Inflammatory macrophage treated with lipopolysaccharide for 4 hours (primary cell): ENCODE measurements at regions not wholly inside any gene's neighbourhood (a gene's known extent, or its start where the extent isn't known, plus 50 kb on each side); places are given as distances from the start of the nearest gene placed in this dataset.

ENCODE experiments used
- DNase-seq: peaks from one replicate; pipeline ENCODE4 v3.0.0-alpha.2; 2020

DNA sequence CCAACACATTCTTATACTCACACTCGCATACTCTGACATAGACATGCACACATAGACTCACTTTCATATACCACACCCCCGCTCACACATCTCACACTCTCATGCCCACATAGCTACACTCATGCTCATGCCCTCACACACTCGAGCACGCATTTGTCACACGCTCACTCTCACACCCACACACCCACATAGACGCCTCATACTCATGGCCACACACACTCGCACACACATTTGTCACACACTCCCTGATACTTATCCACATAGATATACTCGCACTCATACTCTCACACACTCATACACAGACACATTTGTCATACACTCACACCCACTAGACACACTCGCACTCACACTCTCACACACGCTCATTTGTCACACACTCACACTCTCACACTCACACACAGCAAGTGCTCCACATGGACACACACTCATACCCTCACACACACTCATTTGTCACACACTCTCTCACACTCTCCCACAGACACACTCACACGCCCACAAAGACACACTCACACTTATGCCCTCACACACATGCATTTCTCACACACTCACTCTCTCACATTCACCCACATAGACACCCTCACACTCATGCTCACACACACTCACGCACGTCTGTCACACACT, 50.9 kb downstream of the TNP1 start:
- DNase-seq, result no peak

DNA sequence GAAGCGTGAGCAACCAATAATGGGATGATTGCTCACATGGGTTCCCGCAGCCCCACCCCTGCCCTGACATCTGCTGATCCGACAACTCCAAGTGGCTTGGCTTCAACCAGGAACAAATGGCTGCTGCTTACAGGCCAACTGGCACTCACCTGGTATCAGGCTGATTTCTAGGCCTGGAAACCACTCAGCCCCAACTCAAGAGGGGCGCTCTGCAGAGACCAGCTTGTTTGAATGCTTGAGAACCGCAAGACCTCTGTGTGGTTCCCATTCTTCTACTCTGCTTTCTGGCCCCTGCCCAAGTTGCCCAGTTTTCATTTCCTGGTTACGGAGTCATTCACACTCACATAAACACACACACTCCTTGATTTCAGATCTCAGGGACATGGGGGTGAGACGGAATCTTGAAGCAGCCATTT, 52.0 kb downstream of the TNP1 start:
- no peak for DNase-seq

DNA sequence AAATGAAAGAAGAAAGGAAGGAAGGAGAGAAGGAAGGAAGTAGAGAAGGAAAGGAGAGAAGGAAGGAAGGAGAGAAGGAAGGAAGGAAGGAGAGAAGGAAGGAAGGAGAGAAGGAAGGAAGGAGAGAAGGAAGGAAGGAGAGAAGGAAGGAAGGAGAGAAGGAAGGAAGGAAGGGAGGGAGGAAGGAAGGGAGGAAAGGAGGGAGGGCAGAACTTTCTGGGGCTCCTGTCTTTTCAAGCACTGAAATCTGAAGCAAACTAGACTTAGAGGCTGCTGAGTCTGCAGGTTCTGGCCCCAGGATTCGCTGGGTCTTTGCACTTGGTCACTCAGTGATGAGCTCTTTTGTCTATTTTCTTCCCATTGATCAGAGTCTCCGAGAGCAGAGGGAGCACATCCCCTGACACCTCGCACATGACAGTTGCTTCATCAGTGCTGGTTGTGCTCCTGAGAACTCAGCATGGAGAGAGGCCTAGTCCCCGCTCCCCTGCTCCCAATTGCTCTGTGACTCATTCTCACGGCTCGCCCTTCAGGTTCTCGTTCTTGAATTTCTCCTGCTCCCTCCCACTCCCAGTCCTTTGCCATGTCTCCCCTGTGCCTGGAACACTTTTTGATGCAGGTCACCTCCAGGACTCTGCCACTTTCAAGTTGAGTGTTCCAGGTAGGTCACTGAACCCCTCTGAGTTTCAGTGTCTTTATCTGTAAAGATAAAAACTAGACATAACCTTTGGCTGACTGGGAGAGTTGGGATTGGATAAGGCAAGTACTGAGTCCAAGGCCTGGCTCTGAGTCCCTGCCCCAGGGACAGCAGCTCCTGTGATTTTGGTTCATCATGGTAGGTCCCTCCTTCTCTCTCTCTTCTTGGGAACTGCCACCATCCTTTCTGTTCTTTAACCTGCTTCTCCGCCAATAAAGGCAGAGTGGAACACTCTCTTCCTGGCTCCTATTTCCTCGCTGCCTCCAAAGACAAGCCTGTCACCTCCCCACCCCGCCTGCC, 55.2 kb downstream of the TNP1 start:
- no peak for DNase-seq

DNA sequence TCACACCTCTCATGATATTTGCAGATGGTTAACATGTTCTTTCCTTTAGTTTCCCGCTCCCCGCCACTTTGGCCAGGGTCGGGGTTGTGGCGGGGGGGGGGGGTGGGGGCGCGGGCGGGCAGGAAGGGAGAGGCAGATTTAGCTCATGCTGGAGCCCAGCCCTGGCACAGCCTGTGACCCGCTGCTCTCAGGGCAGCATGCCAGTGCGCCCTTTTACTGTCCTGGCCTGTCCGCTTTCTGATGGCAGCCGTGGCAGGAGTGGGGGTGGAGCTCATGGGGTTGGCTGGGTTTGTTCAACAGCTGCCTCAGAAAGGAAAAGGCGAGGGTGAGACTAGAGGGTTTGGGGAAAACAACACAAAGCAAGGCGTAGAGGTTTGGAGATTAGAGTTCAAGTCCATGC, 56.1 kb downstream of the TNP1 start:
- DNase-seq, result no peak

DNA sequence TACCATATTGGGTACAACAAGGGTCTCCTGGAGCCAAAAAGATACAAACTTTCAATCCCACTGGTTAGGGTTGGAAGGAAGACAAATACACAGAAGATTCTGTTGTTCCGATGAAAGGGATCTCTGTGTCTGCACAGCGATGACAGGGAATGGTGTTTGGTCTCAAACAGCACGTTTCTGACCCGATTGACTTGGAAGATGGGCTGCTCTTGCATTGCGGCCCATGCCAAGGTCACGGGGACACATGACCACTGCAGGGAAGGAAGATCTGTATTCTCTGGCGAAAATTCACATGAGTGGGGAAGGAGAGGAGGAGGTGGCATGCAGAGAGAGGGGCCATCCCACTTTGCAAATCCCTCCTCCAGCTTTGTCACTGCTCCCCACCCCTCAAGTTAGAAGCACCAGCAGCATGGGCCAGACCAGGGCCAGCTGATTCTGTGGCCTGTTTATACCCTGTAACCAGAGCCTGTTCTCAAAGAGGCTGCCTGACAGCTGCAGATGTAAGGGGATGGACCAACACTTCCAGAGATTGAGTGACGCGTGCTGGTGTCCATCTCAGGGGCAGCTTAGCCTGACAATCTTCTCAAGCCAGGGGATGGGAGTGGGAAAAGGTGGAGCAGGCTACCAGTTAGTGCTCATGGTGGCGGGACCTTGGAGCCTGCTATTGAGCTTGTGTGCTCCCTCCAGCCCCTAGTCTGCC, 57.2 kb downstream of the TNP1 start:
- no peak for DNase-seq

DNA sequence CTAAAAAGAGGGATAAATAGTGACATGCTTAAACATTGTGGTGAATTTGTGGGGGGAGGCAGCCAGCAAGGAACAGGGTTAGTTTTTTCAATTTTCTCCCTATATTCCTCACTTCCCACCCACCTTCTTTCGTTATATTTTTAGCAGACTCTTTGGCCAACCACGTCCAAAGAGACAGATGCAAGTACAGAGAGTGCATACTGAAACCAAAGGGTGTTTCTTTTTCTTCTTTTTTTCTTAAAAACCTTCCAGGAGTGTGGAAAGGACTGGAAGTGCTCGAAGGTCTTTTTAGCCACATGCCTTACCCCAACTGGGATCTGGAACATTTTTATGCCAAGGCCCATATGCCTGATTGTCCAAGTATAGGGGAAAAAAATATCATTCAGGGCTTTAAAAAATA, 59.0 kb downstream of the TNP1 start:
- no peak for DNase-seq

DNA sequence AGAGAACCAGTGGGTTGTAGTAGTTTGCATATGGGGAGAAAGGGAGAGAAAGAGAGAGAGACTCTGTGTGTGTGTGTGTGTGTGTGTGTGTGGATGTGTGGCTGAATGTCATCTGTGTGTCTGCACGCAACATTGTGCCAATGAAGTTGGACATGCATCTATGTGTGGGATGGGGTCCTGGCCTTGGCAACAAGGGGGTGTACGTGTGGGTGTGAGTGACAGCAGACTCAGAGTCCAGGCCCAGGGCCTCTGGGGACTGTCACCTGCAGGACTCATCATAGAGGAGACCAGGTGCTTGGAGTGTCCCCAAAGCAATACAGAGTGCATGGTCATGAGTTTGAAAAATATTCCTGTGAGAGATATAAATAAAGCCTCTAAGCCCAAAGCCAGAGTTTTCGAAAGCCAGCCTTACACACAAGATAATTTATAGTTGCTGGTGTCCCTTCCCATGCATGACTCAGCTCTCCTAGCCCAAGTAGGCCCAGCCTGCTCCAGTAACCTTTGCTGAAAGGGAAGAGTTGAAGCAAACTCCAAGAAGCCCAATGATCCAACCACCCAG, 59.9 kb downstream of the TNP1 start:
- no peak for DNase-seq

DNA sequence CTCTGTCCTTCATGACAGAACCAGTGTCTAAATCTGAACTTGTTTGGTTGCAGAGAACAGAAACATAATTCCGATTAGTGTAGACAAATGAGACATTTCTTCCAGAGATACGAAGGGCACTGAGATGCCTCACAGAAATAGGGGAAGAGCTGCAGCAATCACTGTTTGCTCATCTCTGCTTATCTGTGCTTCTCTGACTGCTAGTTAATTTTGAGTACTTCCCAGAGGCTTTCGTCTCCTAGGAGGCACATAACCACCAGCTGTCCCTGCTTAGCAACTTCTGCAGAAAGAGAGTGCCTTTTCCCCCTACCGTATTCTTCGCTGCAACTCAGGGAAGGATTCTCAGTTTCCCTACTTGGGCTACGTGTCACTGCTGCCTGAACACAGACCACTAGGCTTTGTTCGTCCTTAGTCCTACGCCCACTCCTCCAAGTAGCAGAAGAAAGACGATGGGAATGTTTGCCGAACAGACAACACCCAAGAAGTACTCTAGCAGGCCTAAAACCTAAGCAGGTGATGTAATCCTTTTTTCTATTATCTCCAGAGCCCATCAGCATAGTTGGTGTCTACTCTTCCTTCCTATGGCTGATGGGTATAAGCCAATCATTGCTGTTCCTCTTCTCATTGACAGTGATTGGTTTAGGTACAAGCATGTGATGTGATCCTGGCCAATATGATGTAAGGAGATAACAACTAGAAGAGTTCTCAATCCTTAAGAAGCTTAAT, 63.6 kb downstream of the TNP1 start:
- no peak for DNase-seq

DNA sequence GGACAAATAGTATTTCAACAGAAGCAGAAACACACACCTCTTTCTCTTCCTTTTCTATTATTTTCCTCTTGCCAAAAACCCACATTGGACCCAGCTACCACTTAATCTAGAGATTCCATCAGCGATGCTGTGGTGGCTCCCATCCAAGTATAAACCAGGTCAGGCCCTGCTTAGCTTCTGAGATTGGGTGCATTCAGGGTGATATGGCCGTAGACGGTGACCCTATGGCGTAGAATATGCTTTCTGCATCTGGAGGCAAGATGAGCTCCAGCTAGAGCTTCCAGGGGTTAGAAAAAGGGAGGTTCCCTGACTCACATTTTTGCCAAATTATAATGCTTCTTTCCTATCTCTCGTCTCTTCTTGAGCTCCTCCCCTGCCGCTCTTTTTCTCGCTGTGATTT, 66.5 kb downstream of the TNP1 start:
- no peak for DNase-seq

DNA sequence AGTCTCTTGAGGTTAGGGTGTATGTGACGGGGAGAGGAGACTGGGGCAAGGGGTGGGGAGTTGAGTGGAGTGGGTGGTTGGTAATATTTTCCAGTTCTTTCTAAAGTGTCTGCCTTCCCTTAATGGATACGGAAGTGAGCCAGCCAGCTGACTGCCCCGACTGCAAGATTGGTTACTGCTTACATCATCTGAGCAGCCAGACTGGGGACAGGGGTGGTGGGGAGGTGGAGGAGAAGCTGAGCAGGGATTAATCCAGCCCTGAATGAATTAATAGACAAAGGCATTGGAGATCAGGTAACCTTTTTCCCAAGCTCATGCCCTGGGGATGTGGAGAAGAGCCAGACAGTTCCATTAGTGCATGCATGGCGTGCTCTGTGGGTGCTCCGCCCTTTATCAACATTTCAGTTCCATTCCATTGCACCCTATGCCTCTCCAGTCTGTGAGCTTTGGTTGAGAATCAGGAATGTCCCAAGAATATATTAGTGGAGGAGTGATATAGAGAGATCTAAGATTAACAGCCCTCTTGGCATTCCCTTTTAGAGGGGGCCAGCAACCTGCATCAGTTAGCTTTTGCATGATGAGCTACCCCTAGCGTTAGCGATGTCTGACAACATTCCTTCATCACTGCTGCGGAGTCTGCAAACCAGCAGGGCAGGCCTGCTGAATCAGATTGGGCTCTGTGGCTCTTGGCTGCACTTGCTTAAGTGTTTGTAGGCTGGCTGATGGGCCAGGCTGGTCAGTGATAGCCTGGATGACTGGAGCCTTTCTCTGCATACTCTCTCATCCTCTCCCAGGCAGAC, 67.4 kb downstream of the TNP1 start:
- peak; percentile 21 for DNase-seq

DNA sequence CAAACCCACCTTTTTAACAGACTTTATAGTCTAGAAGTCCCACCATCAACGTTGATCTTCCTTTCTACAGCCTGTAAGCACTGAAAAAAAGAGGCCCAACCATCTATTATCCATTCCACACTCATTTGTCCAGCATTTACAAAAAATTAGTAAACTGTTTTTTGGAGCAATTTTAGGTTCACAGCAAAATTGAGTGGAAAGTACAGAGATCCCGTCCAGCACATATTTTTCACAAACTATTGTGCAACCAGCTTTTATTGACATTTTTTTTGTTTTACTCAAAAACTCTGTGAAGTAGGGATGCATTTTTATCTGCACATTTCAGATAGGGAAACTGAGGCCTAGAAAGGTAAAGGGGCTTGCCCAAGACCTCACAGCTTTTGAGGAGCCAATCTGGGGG, 68.6 kb downstream of the TNP1 start:
- no peak for DNase-seq

DNA sequence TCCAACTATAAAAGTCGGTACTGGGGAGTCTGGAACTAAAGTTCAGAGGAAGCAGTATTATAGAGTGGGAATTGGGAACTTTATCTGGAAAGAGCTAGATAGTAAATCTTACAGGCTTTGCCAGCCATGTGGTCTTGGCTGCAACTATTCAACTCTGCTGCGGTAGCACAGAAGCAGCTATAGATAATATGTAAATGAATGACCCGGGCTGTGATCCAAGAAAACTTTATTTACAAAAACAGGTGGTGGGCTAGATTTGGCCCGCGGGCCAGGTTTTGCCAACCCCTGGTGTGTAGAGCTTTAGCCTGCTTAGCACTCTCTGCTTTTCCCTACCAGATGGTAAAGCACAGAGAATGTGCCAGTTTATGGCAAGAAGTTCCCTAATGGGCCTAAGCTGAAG, 70.8 kb downstream of the TNP1 start:
- DNase-seq, result no peak

DNA sequence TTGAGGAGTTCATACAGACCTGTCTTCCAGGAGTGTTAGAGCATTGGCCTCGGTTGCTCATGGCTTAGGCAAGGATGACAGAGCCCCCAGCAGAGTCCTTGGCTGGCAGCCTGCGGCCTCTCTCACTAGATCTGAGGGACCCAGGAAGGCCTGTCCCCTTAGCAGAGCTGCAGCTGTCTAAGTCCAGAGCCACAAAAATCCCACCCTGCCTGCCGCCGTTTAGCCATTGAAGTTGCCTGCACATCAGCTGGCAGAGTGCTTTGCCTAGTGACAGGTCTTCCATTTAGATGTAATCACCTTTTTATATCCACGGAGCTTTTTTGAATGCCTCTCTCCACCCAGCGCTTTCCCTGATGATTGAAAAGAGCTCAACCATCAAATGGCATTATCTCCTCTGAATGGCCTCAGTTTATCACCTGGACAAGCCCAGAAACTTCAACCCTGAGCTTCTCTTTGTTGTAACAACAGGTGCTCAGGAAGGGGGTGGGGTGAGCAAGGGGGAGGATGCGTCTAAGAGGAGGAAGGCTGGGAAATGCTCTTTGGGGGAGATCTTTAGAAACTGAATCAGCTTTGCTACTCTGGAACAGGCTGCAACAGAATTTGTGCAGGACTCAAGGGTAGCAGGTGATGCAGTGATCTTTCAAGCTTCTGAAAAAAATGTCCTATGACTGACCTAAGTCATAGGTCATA, 71.9 kb downstream of the TNP1 start:
- no peak for DNase-seq

DNA sequence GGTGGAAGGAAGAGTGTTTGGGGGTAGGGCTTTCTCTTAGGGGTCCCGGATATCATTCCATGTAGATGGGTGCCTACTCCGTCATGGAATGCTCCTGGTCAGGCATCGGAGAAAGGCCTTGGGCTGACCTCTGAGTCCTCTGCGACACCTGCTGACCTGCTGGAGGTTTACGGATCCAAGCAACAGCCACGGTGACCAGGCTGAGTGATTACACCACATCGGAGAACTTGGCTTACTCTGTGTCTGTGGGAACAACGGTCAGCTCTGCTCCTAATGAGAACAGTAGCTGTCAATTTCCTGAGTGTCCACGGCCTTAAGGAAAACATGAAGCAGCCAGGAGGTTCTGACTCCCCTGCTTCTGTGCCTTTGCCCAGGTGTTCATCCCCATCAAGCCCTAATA, 73.2 kb downstream of the TNP1 start:
- DNase-seq, result no peak

DNA sequence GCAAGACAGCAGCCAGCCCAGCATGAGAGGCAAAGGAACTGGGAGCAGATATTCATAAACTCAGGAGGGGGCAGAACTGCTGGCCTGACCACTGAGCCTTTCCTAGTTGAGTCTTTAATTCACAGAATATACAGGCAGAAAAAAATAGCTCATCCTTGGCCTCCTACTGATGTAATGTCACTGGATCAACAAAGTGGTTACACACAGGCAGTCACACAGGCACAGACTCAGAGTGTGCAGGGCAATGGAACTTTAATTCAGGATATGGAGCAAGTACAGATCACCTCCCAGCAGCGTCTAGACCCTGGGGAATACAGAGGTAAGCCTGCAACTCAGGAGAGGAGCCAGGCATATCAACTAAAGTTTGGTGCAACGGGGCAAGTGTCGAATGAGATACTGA, 75.4 kb downstream of the TNP1 start:
- DNase-seq, result no peak

DNA sequence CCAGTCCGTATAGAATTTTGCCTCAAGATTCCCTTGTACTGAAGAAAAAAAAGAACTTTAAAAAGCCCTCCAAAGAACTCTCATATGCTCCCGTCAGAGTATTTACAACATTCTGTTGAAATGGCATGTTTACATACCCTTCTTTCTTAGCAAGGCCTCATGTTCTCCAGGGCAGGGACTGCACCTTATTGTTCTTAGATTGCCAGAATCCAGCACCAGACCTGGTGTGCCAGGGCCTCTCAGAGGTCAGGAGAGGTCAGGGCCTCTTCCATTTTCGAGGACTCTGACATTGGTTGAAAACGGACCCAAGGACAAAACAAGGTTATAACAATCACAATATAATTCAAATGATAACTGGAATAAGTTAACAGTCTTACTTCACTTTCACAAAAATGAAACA, 78.2 kb downstream of the TNP1 start:
- DNase-seq, result no peak

DNA sequence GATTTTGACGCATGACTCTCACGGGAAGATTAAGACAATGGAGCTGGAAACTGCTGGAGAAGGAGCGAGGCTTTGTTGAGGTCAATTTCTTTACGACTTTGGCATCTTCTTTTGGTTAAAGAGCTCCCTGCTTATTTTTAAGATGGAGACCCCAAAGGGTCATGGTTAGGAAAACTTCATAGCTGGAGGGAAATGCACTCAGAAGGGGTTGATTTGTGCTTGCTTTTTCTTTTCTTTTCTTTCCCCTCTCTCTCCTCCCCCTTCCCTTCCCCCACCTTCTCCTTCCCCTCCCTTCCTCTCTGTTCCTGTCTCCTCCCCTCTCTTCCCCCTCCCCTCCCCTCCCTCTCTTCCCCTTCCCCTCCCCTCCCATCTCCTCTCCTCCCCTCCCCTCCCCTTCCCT, 79.0 kb downstream of the TNP1 start:
- no peak for DNase-seq

DNA sequence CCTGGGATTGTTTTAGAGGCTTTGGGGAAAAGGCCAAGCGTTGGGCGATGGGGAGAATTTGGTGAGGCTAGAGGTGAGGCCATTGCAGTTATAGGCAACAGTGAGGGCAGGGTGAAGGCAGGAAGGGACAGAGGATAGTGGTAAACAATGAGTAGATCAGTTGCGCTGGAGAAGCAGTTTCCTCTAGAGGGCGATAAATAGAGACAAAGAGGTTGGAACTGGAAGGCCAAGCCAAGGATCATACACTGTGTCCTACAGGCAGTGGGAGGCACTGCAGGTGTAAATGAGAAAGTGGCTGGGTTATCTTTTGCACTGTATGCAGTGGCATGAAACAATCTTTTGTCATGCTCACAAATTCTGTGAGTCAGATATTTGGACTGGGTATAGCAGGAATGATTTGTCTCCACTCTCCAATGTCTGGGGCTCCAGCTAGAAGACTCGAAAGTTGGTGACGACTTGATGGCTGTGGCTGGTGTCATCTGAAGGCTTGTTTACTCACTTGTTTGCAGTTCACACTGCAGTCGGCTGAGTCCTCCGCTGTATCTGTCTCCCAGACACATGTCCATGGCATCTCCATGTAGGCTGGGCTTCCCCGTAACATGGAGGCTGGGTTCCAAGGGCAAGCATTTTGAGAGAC, 82.1 kb downstream of the TNP1 start:
- DNase-seq, result peak; percentile 71

DNA sequence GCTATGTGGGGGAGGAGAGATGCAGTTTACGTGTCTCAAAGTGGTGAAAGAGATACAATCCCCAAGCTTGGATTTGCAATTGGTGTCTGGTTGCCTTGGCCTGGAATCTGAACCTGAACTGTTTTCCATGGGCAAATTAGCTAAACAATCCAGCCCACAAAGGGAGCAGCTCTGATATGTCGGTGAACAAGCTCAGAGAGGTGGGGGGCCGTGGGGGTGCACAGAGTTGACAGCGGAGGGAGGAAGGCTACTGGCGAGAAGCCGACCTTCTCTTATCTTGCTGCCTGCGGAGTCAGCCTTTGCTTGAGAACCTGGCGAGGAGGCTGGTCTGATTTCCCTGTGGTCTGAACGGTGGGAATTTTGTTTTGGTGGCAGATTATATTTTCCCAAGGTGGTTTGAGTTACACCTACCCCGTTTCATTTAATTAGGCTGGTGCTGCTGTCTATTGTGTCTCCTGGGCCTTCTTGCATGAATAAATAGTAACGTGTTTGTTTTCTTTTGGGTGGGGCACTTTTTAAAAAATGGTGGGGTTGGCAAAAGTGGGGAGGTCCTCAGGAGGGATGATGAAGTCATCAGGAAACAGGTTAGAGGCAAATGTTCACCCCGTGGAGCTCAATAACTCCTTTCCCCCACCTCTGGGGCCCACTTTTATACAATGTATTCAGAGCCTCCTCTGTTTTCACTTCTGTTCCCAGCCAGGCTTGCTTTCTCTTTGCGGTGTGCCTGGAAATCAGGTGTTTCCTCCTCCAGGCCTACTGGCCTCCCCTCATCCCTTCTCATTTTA, 80.9 kb upstream of the IGFBP5 start:
- no peak for DNase-seq

DNA sequence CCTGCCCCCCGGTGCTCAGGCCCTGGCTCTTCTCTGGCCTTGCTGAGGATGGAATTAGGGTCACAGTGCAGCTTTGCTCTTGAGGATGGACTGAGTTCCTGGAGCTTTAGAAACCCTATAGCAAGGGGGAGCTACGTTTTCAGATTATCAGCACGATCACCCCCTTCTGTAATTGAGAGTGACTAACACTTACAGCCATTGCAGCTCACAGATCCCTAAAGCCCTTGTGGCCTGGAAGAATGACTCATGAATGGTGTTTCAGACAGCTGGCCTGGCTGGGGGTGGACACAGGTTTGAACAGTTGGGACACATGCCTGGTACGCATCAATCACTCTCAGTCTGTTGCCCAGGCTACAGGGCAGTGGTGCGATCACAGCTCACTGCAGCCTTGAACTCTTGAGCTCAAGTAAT, 79.7 kb upstream of the IGFBP5 start:
- DNase-seq, result no peak
